NAMALWA (cell line): ENCODE measurements at regions not wholly inside any gene's neighbourhood (a gene's known extent, or its start where the extent isn't known, plus 50 kb on each side); places are given as distances from the start of the nearest gene placed in this dataset.

Experiments used
- DNase-seq: peaks from one replicate; pipeline ENCODE4 v3.0.0-alpha.2; 2015; ENCODE audit warnings: low spot score

- peak; percentile 35 for DNase-seq
These were observed 50.7 kb upstream of the PNMA8B start for GRCh38 chr19:46546194-46546896.

GRCh38 chr19:46550684-46551083 lies 50.4 kb upstream of the CALM3 start:
- DNase-seq, result no peak

GRCh38 chr19:46551164-46551563 lies 50.0 kb upstream of the CALM3 start:
- no peak for DNase-seq
